A549 (cell line): ENCODE measurements at regions not wholly inside any gene's neighbourhood (a gene's known extent, or its start where the extent isn't known, plus 50 kb on each side); places are given as distances from the start of the nearest gene placed in this dataset.

Experiments
- ATAC-seq, 2 experiments: fragments of 200-7000 bp in 1 of 2; fragments of >200 bp in 1 of 2; cut with Nextera tagmentation in 1 of 2; cut with Tn5 transposase in 1 of 2; 3 replicates each; pipeline versions ENCODE4 v1.8.0 to v1.9.1; 2018 to 2020; ENCODE audit warnings: mild to moderate bottlenecking in 1 of 2, moderate library complexity in 1 of 2
- CTCF ChIA-PET: fragments of 300-600 bp; sonication (Branson Sonifier 250); formaldehyde crosslinking; extraction: SDS; loops from one replicate; lab custom pipeline; 2021; ENCODE audit warnings: antibody characterized with exemption, inconsistent platforms; lab: Yijun Ruan, JAX
- POLR2A ChIA-PET: fragments of 350-600 bp; formaldehyde crosslinking; extraction: SDS; loops from one replicate; lab custom pipeline; 2021; ENCODE audit warnings: antibody characterized with exemption, inconsistent platforms; lab: Yijun Ruan, JAX
- DNase-seq, 2 experiments: peaks; one replicate each; pipeline versions ENCODE4 v3.0.0 to v3.0.0-alpha.2; 2011 to 2016; ENCODE audit warnings: low read depth in 1 of 2, low spot score in 1 of 2
- FAIRE-seq: peaks from 2 replicates; lab custom pipeline; 2011; peaks lifted over from hg19 to GRCh38; lab: Jason Lieb, UNC
- H3K27ac ChIP-seq, 2 experiments: fragments of >200 bp; sonication (Bioruptor Twin); formaldehyde crosslinking; 3 replicates each; pipeline ENCODE4 v1.5.1; 2016 to 2017
- H3K4me1 ChIP-seq: fragments of >200 bp; sonication (Bioruptor Twin); formaldehyde crosslinking; 3 replicates; pipeline ENCODE4 v1.6.1; 2016
- H3K4me2 ChIP-seq: fragments of >200 bp; sonication (Bioruptor Twin); formaldehyde crosslinking; 3 replicates; pipeline ENCODE4 v1.6.1; 2016
- H3K4me3 ChIP-seq: fragments of >200 bp; sonication (Bioruptor Twin); formaldehyde crosslinking; 3 replicates; pipeline ENCODE4 v1.5.1; 2016
- H3K9me3 ChIP-seq: fragments of >200 bp; sonication (Bioruptor Twin); formaldehyde crosslinking; 3 replicates; pipeline ENCODE4 v1.6.1; 2016
- ATOH8 ChIP-seq: fragments of 250-450 bp; sonication (Bioruptor Pico); IDR thresholded peaks from 2 replicates; pipeline ENCODE4 v1.5.0; 2020; ENCODE audit warnings: low read depth, mild to moderate bottlenecking, moderate library complexity
- CEBPB ChIP-seq, 2 experiments: fragments of >200 bp in 1 of 2; sonication (Bioruptor Twin) in 1 of 2; formaldehyde crosslinking in 1 of 2; IDR thresholded peaks; 2 replicates each; pipeline ENCODE4 v1.6.1; 2012 to 2016
- CTCF ChIP-seq: fragments of >200 bp; sonication (Bioruptor Twin); formaldehyde crosslinking; IDR thresholded peaks from 3 replicates; pipeline ENCODE4 v1.5.1; 2016
- EHF ChIP-seq: fragments of 250-450 bp; sonication (Bioruptor Pico); IDR thresholded peaks from 2 replicates; pipeline ENCODE4 v1.5.0; 2020; ENCODE audit warnings: mild to moderate bottlenecking
- EHMT2 ChIP-seq: fragments of 200-600 bp; sonication (generic); IDR thresholded peaks from 2 replicates; pipeline ENCODE4 v1.6.1; 2016; ENCODE audit warnings: antibody characterized with exemption, low read depth, mild to moderate bottlenecking, moderate library complexity
- ELK1 ChIP-seq: fragments of 150-350 bp; IDR thresholded peaks from 2 replicates; pipeline ENCODE4 v1.6.1; 2014; ENCODE audit warnings: low read depth, mild to moderate bottlenecking, low read length
- FOSB ChIP-seq: fragments of 250-450 bp; sonication (Bioruptor Pico); IDR thresholded peaks from 2 replicates; pipeline ENCODE4 v1.5.0; 2020; ENCODE audit warnings: mild to moderate bottlenecking, moderate library complexity
- GATA3 ChIP-seq: IDR thresholded peaks from 2 replicates; pipeline ENCODE4 v1.6.1; 2012; ENCODE audit warnings: borderline replicate concordance
- HES2 ChIP-seq: fragments of >200 bp; sonication (Bioruptor Twin); formaldehyde crosslinking; IDR thresholded peaks from 2 replicates; pipeline ENCODE4 v1.6.1; 2016
- HEYL ChIP-seq: fragments of 250-450 bp; sonication (Bioruptor Pico); IDR thresholded peaks from 2 replicates; pipeline ENCODE4 v1.8.0; 2021; ENCODE audit warnings: mild to moderate bottlenecking, moderate library complexity
- HMGXB4 ChIP-seq: fragments of 250-450 bp; sonication (Bioruptor Pico); IDR thresholded peaks from 2 replicates; pipeline ENCODE4 v1.5.0; 2021; ENCODE audit warnings: mild to moderate bottlenecking, moderate library complexity, borderline replicate concordance
- HOXB13 ChIP-seq: fragments of 250-450 bp; sonication (Bioruptor Pico); IDR thresholded peaks from 2 replicates; pipeline ENCODE4 v1.5.0; 2020; ENCODE audit warnings: low read depth, mild to moderate bottlenecking, moderate library complexity
- JUNB ChIP-seq: fragments of >200 bp; sonication (Bioruptor Twin); formaldehyde crosslinking; IDR thresholded peaks from 2 replicates; pipeline ENCODE4 v1.6.1; 2016
- KDM5A ChIP-seq: fragments of 200-600 bp; sonication (generic); IDR thresholded peaks from 2 replicates; pipeline ENCODE4 v1.6.1; 2016; ENCODE audit warnings: antibody characterized with exemption, mild to moderate bottlenecking
- MAFK ChIP-seq: fragments of 450-650 bp; IDR thresholded peaks from 2 replicates; pipeline ENCODE4 v1.6.1; 2014; ENCODE audit not compliant: partially characterized antibody
- NPAS2 ChIP-seq: fragments of 250-450 bp; sonication (Bioruptor Pico); IDR thresholded peaks from 2 replicates; pipeline ENCODE4 v1.8.0; 2022; ENCODE audit warnings: mild to moderate bottlenecking, moderate library complexity, borderline replicate concordance
- PHF8 ChIP-seq: fragments of 200-600 bp; sonication (generic); IDR thresholded peaks from 2 replicates; pipeline ENCODE4 v1.6.1; 2016; ENCODE audit warnings: low read depth, mild to moderate bottlenecking, antibody characterized with exemption, moderate library complexity, borderline replicate concordance
- POLR2A ChIP-seq: IDR thresholded peaks from 2 replicates; pipeline ENCODE4 v1.6.1; 2012; ENCODE audit warnings: mild to moderate bottlenecking, low read length
- POLR2AphosphoS2 ChIP-seq: conservative IDR thresholded peaks from 2 replicates; pipeline ENCODE4 v1.6.1; 2012; ENCODE audit warnings: low read length, improper control_type of control experiment, inconsistent platforms
- RAD21 ChIP-seq, 2 experiments: fragments of >200 bp in 1 of 2; sonication (Bioruptor Twin) in 1 of 2; formaldehyde crosslinking in 1 of 2; IDR thresholded peaks in 1 of 2; conservative IDR thresholded peaks in 1 of 2; 2 replicates in 1 of 2; 3 replicates in 1 of 2; pipeline ENCODE4 v1.6.1; 2012 to 2018; ENCODE audit warnings: inconsistent platforms in 1 of 2
- SMC3 ChIP-seq: fragments of >200 bp; sonication (Bioruptor Twin); formaldehyde crosslinking; IDR thresholded peaks from 3 replicates; pipeline ENCODE4 v1.6.1; 2018; ENCODE audit warnings: inconsistent platforms
- USF2 ChIP-seq: fragments of 450-650 bp; IDR thresholded peaks from 2 replicates; pipeline ENCODE4 v1.6.1; 2014; ENCODE audit warnings: antibody characterized with exemption
- WGBS: methylation state at CpG from one replicate; pipeline ENCODE4 v1.1.6; 2017; ENCODE audit errors: missing lambda C conversion rate; 5-methylcytosine and 5-hydroxymethylcytosine counted together

- no peak for DNase-seq
Measured at GRCh38 chr2:138943470-138943869, 163.3 kb upstream of the NXPH2 start.

GRCh38 chr2:138942466-138942865 is 162.3 kb upstream of the NXPH2 start:
- Histone ChIP-seq H3K4me3 (no peak overlapping the region), H3K4me2 (no peak overlapping the region), H3K4me1 (no peaks in the 10 kb centered on the region), H3K27ac (no peak overlapping the region), H3K9me3 (no peaks in the 10 kb centered on the region)
- no peak for DNase-seq
- ChIA-PET CTCF (no interaction called here), POLR2A (no interaction called here)
- 34% methylated on average over 5 of the region's 6 CpGs for WGBS
- no peak for ATAC-seq
- no peak for TF ChIP-seq HMGXB4 (CRISPR knock-in tag)
- TF ChIP-seq FOSB (CRISPR knock-in tag): no peak
- no peak for TF ChIP-seq HEYL
- no peak for TF ChIP-seq USF2
- no peak for TF ChIP-seq EHMT2
- no peak for TF ChIP-seq GATA3
- TF ChIP-seq EHF (CRISPR knock-in tag): no peak
- no peak for TF ChIP-seq JUNB
- TF ChIP-seq RAD21 (conservative IDR thresholded peaks at IDR 0.05 in 1 of 2, IDR thresholded peaks at IDR 0.05 in 1 of 2): no peak
- no peak for TF ChIP-seq ATOH8 (CRISPR knock-in tag)
- FAIRE-seq: no peak

More at GRCh38 chr2:138943470-138943869, 163.3 kb upstream of the NXPH2 start:
- FAIRE-seq: no peak
- no peak overlapping the region for H3K27ac ChIP-seq
- no peak for TF ChIP-seq USF2
- TF ChIP-seq, all 56 proteins: peak for 0
- POLR2A ChIA-PET: no interaction called here
- no peak overlapping the region for H3K4me3 ChIP-seq
- 14% methylated on average over 2 of the region's 2 CpGs for WGBS
- no peaks in the 10 kb centered on the region for H3K9me3 ChIP-seq
- CTCF ChIA-PET: no interaction called here
- ATAC-seq: no peak
- no peaks in the 10 kb centered on the region for H3K4me1 ChIP-seq
- no peak overlapping the region for H3K4me2 ChIP-seq

GRCh38 chr2:138931284-138932256 is 151.4 kb upstream of the NXPH2 start:
- Histone ChIP-seq H3K27ac (no peak overlapping the region), H3K4me2 (no peak overlapping the region), H3K4me1 (no peaks in the 10 kb centered on the region), H3K9me3 (no peaks in the 10 kb centered on the region; the same call in 2 of the 3 replicates), H3K4me3 (no peak overlapping the region)
- ATAC-seq (no peak), FAIRE-seq (no peak), DNase-seq (no peak)
- CTCF ChIA-PET: no interaction called here
- TF ChIP-seq CTCF: no peak
- no peak for TF ChIP-seq CEBPB (IDR thresholded peaks at IDR 0.05)
- TF ChIP-seq NPAS2 (CRISPR knock-in tag): no peak
- TF ChIP-seq HOXB13: no peak
- no peak for TF ChIP-seq MAFK
- no peak for TF ChIP-seq KDM5A
- TF ChIP-seq POLR2A: no peak
- no peak for TF ChIP-seq PHF8
- TF ChIP-seq ATOH8 (CRISPR knock-in tag): no peak
- no peak for TF ChIP-seq POLR2AphosphoS2
- TF ChIP-seq HES2: no peak
- TF ChIP-seq SMC3: no peak
- no peak for TF ChIP-seq ELK1
- POLR2A ChIA-PET: no interaction called here
- WGBS: 23% methylated on average over 10 of the region's 18 CpGs
